ENCODE measurements at regions not wholly inside any gene's neighbourhood (a gene's known extent, or its start where the extent isn't known, plus 50 kb on each side); places are given as distances from the start of the nearest gene placed in this dataset.

- H3K4me3 ChIP-seq (ENCODE audit: control insufficient read depth in 1 of 7, extremely low read depth in 1 of 7, insufficient read depth in 4 of 7, low read depth in 2 of 7, low read length in 6 of 7): no peak overlapping the region
- H3K27me3 ChIP-seq (replicated peaks in 2 of 5; ENCODE audit: control insufficient read depth in 4 of 5, insufficient read depth in 5 of 5, low read length in 4 of 5): no peaks in the 10 kb centered on the region
- H3K36me3 ChIP-seq (ENCODE audit: control insufficient read depth in 4 of 4, insufficient read depth in 4 of 4, low read length in 3 of 4): no peaks in the 10 kb centered on the region
- CTCF ChIA-PET: interaction anchor here (1.1 kb wide), 1 partner anchor 12 kb away, joined by 3 read pairs; no protein-coding TSS in a partner anchor
- no peak overlapping the region for H3K27ac ChIP-seq (ENCODE audit: insufficient read depth in 1 of 2, low read depth in 1 of 2, low read length in 2 of 2, poor library complexity in 1 of 2, severe bottlenecking in 2 of 2)
- POLR2A ChIA-PET: no interaction called here
- no peaks in the 10 kb centered on the region for H3K9me3 ChIP-seq (ENCODE audit: control extremely low read depth in 1 of 5, control insufficient read depth in 4 of 5, insufficient read depth in 2 of 5, low read depth in 1 of 5, low read length in 4 of 5)
- no peak for DNase-seq
- WGBS (ENCODE audit: insufficient coverage): 100% methylated on average over 1 of the region's 1 CpG
- no peaks in the 10 kb centered on the region for H3K4me1 ChIP-seq (ENCODE audit: control extremely low read depth in 1 of 4, control insufficient read depth in 4 of 4, insufficient read depth in 4 of 4, low read length in 3 of 4)
Observed at GRCh38 chr7:95646350-95646749, 50.0 kb upstream of the PDK4 start.
